GM12878 (cell line): ENCODE measurements at regions not wholly inside any gene's neighbourhood (a gene's known extent, or its start where the extent isn't known, plus 50 kb on each side); places are given as distances from the start of the nearest gene placed in this dataset.

ENCODE experiments used
- ATAC-seq: fragments of 200-7000 bp; cut with Tn5 transposase; 3 replicates; pipeline ENCODE4 v1.9.1; 2020; ENCODE audit warnings: mild to moderate bottlenecking, moderate library complexity
- BruUV-seq: library from RNA; stranded (reverse); fragments of 400-500 nt; replicated peaks from 2 replicates; lab custom pipeline; 2021; lab: Mats Ljungman, UMichigan
- CTCF ChIA-PET: fragments of 300-600 bp; sonication (Branson Sonifier 250); formaldehyde crosslinking; extraction: SDS; loops from one replicate; lab custom pipeline; 2021; ENCODE audit warnings: inconsistent platforms; lab: Yijun Ruan, JAX
- POLR2A ChIA-PET: fragments of 350-600 bp; formaldehyde crosslinking; extraction: SDS; loops from one replicate; lab custom pipeline; 2021; ENCODE audit warnings: inconsistent platforms; lab: Charles Lee
- RAD21 ChIA-PET: fragments of 300-600 bp; sonication (Branson Sonifier 250); formaldehyde crosslinking; loops from one replicate; lab custom pipeline; 2023; ENCODE audit warnings: antibody characterized with exemption; ENCODE audit not compliant: unreplicated experiment; lab: Charles Lee
- SMC1A ChIA-PET: fragments of 300-600 bp; sonication (Branson Sonifier 250); formaldehyde crosslinking; loops from one replicate; lab custom pipeline; 2023; ENCODE audit not compliant: unreplicated experiment, uncharacterized antibody; lab: Charles Lee
- DNase-seq: peaks from one replicate; pipeline ENCODE4 v3.0.0-alpha.2; 2011; ENCODE audit warnings: low read depth, low spot score
- FAIRE-seq: peaks from 3 replicates; lab custom pipeline; 2011; peaks lifted over from hg19 to GRCh38; lab: Jason Lieb, UNC
- H2AFZ ChIP-seq: 2 replicates; pipeline ENCODE4 v1.6.0; 2011; ENCODE audit warnings: low read depth, low read length, control low read depth; ENCODE audit not compliant: control insufficient read depth
- H3K27ac ChIP-seq: 2 replicates; pipeline ENCODE4 v1.5.1; 2011; ENCODE audit warnings: control low read depth; ENCODE audit not compliant: control insufficient read depth, insufficient read depth
- H3K27me3 ChIP-seq, 2 experiments: replicated peaks in 1 of 2; 2 replicates each; pipeline versions ENCODE4 v1.6.0 to v1.6.1; 2011; ENCODE audit warnings: low read length in 1 of 2; ENCODE audit not compliant: control insufficient read depth in 2 of 2, insufficient read depth in 2 of 2
- H3K36me3 ChIP-seq, 2 experiments: 2 replicates each; pipeline ENCODE4 v1.5.1; 2011; ENCODE audit warnings: low read length in 1 of 2; ENCODE audit not compliant: control insufficient read depth in 2 of 2, insufficient read depth in 2 of 2
- H3K4me1 ChIP-seq: 2 replicates; pipeline ENCODE4 v1.6.1; 2011; ENCODE audit warnings: mild to moderate bottlenecking, low read length, moderate library complexity, mixed read lengths; ENCODE audit not compliant: control insufficient read depth, insufficient read depth
- H3K4me2 ChIP-seq: 2 replicates; pipeline ENCODE4 v1.6.0; 2011; ENCODE audit warnings: control low read depth; ENCODE audit not compliant: control insufficient read depth, insufficient read depth
- H3K4me3 ChIP-seq: fragments of 200-600 bp; sonication (generic); 2 replicates; pipeline ENCODE4 v1.5.1; 2016
- H3K79me2 ChIP-seq: 2 replicates; pipeline ENCODE4 v1.6.0; 2011; ENCODE audit warnings: low read length; ENCODE audit not compliant: control insufficient read depth, insufficient read depth
- H3K9ac ChIP-seq: 2 replicates; pipeline ENCODE4 v1.8.0; 2011; ENCODE audit warnings: low read length, control low read depth, mixed read lengths; ENCODE audit not compliant: control insufficient read depth, insufficient read depth
- H3K9me3 ChIP-seq: replicated peaks from 3 replicates; pipeline ENCODE4 v1.5.1; 2011; ENCODE audit warnings: mild to moderate bottlenecking, low read length; ENCODE audit not compliant: control insufficient read depth, insufficient read depth
- H4K20me1 ChIP-seq: 2 replicates; pipeline ENCODE4 v1.6.0; 2011; ENCODE audit not compliant: control insufficient read depth, insufficient read depth
- CEBPZ ChIP-seq: fragments of 150-350 bp; IDR thresholded peaks from 2 replicates; pipeline ENCODE4 v1.6.1; 2016; ENCODE audit warnings: low read depth, low read length
- CHD2 ChIP-seq: IDR thresholded peaks from 2 replicates; pipeline ENCODE4 v1.6.1; 2011; ENCODE audit warnings: low read depth, low read length, improper control_type of control experiment, borderline replicate concordance
- EP300 ChIP-seq, 2 experiments: fragments of 150-350 bp in 1 of 2; IDR thresholded peaks; 2 replicates each; pipeline ENCODE4 v1.6.1; 2011 to 2012; ENCODE audit warnings: low read depth in 2 of 2, low read length in 2 of 2, borderline replicate concordance in 1 of 2, improper control_type of control experiment in 1 of 2, inconsistent platforms in 1 of 2; ENCODE audit not compliant: control insufficient read depth in 1 of 2
- FOS ChIP-seq: IDR thresholded peaks from 3 replicates; pipeline ENCODE4 v1.6.1; 2011; ENCODE audit warnings: borderline replicate concordance; ENCODE audit not compliant: insufficient read length; ENCODE audit errors: extremely low read depth
- GATAD2B ChIP-seq: fragments of 450-650 bp; conservative IDR thresholded peaks from 2 replicates; pipeline ENCODE4 v1.6.1; 2017; ENCODE audit warnings: low read depth, mild to moderate bottlenecking, moderate library complexity
- HDAC6 ChIP-seq: fragments of 200-600 bp; sonication (generic); IDR thresholded peaks from one replicate; pipeline ENCODE4 v1.8.0; 2017; ENCODE audit warnings: antibody characterized with exemption; ENCODE audit not compliant: unreplicated experiment
- IRF4 ChIP-seq: IDR thresholded peaks from 2 replicates; pipeline ENCODE4 v1.6.1; 2011; ENCODE audit warnings: low read depth, low read length
- MEF2B ChIP-seq: fragments of 450-650 bp; IDR thresholded peaks from 2 replicates; pipeline ENCODE4 v1.6.1; 2018; ENCODE audit warnings: mild to moderate bottlenecking, moderate library complexity; ENCODE audit not compliant: partially characterized antibody, poor library complexity, severe bottlenecking
- MTA2 ChIP-seq: fragments of 450-650 bp; IDR thresholded peaks from 2 replicates; pipeline ENCODE4 v1.6.1; 2016; ENCODE audit warnings: low read depth, mild to moderate bottlenecking, moderate library complexity
- RAD51 ChIP-seq: fragments of 450-650 bp; IDR thresholded peaks from 2 replicates; pipeline ENCODE4 v1.6.1; 2016; ENCODE audit warnings: moderate library complexity, mild to moderate bottlenecking, inconsistent platforms
- RELA ChIP-seq: fragments of 450-650 bp; IDR thresholded peaks from 2 replicates; pipeline ENCODE4 v1.8.0; 2014; ENCODE audit warnings: borderline replicate concordance; ENCODE audit not compliant: partially characterized antibody
- SMAD5 ChIP-seq: IDR thresholded peaks from 2 replicates; pipeline ENCODE4 v1.6.1; 2016; ENCODE audit warnings: antibody characterized with exemption, low read depth
- STAT3 ChIP-seq: IDR thresholded peaks from 2 replicates; pipeline ENCODE4 v1.6.1; 2011; ENCODE audit warnings: low read depth, low read length, improper control_type of control experiment
- TCF3 ChIP-seq: IDR thresholded peaks from 2 replicates; pipeline ENCODE4 v1.6.1; 2012; ENCODE audit warnings: low read depth, mild to moderate bottlenecking, low read length, borderline replicate concordance; ENCODE audit not compliant: insufficient read depth
- WRNIP1 ChIP-seq: IDR thresholded peaks from 2 replicates; pipeline ENCODE4 v1.6.1; 2011; ENCODE audit warnings: low read depth, low read length, improper control_type of control experiment, borderline replicate concordance
- WGBS: methylation state at CpG from one replicate; pipeline ENCODE4 v1.1.6; 2016; ENCODE audit warnings: low lambda C conversion rate; ENCODE audit not compliant: insufficient replicate concordance, insufficient coverage; ENCODE audit errors: missing lambda C conversion rate; 5-methylcytosine and 5-hydroxymethylcytosine counted together
- in situ Hi-C: fragments of 300-500 bp; cut with MboI; formaldehyde crosslinking; loops from 9 replicates; pipeline ENCODE4 v1.14.3; 2018; ENCODE audit warnings: mixed read lengths
- intact Hi-C: fragments of 100-400 bp; cut with micrococcal nuclease; formaldehyde crosslinking; loops from one replicate; pipeline ENCODE4 v1.14.2; 2022; ENCODE audit not compliant: unreplicated experiment
- TF ChIP-seq, protein P1 (sequence below): IDR thresholded peaks from 2 replicates; pipeline ENCODE4 v1.6.1; 2011; ENCODE audit warnings: borderline replicate concordance, low read depth, mild to moderate bottlenecking, moderate library complexity, low read length; ENCODE audit not compliant: insufficient read depth, poor library complexity, severe bottlenecking

- in situ Hi-C loops, result loop anchor here (5.0 to 10.0 kb wide), 2 partner anchors 51 to 52 kb away; no protein-coding TSS in a partner anchor
- H3K9ac ChIP-seq, result no peak overlapping the region
- ChIA-PET SMC1A (no interaction called here), CTCF (interaction anchor here (0.6 to 1.8 kb wide), 3 partner anchors 47 to 705 kb away, joined by 3 to 5 read pairs (median 3); no protein-coding TSS in a partner anchor), RAD21 (no interaction called here), POLR2A (no interaction called here)
- H3K27ac ChIP-seq, result no peak overlapping the region
- WGBS, result 64% methylated on average over 6 of the region's 6 CpGs
- H3K79me2 ChIP-seq, result no peaks in the 10 kb centered on the region
- intact Hi-C loops, result no loop called here
- H4K20me1 ChIP-seq, result no peaks in the 10 kb centered on the region
- H3K36me3 ChIP-seq, result no peaks in the 10 kb centered on the region
- no peak for FAIRE-seq
- H2AFZ ChIP-seq, result no peak overlapping the region
- no peak overlapping the region for H3K4me3 ChIP-seq
- no peak for ATAC-seq
- H3K9me3 ChIP-seq, result no peaks in the 10 kb centered on the region
- no peaks in the 10 kb centered on the region; the same call in 1 of the 2 replicates for H3K4me1 ChIP-seq
- H3K4me2 ChIP-seq, result no peak overlapping the region
- no TSS peak for BruUV-seq
- DNase-seq, result no peak
- no peaks in the 10 kb centered on the region for H3K27me3 ChIP-seq
- no peak for TF ChIP-seq RAD51
- TF ChIP-seq IRF4, result no peak
- TF ChIP-seq STAT3, result no peak
- no peak for TF ChIP-seq CHD2
- TF ChIP-seq HDAC6, result no peak
- TF ChIP-seq, protein P1, sequence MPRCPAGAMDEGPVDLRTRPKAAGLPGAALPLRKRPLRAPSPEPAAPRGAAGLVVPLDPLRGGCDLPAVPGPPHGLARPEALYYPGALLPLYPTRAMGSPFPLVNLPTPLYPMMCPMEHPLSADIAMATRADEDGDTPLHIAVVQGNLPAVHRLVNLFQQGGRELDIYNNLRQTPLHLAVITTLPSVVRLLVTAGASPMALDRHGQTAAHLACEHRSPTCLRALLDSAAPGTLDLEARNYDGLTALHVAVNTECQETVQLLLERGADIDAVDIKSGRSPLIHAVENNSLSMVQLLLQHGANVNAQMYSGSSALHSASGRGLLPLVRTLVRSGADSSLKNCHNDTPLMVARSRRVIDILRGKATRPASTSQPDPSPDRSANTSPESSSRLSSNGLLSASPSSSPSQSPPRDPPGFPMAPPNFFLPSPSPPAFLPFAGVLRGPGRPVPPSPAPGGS, result no peak
- no peak for TF ChIP-seq EP300 (IDR thresholded peaks at IDR 0.05; ENCODE audit: borderline replicate concordance in 1 of 2, control insufficient read depth in 1 of 2, low read depth in 2 of 2, low read length in 2 of 2)
- no peak for TF ChIP-seq TCF3
- TF ChIP-seq SMAD5, result no peak
- TF ChIP-seq MTA2, result no peak
- TF ChIP-seq FOS, result no peak
- no peak for TF ChIP-seq MEF2B
- no peak for TF ChIP-seq GATAD2B
- TF ChIP-seq RELA, result no peak
- TF ChIP-seq WRNIP1, result no peak
- TF ChIP-seq CEBPZ, result no peak
Observed at GRCh38 chr14:105602799-105603793, 76.7 kb downstream of the TMEM121 start.
